Stimulated activated CD4-positive, alpha-beta T cell treated with anti-CD3 and anti-CD28 coated beads, Interleukin-1b, Interleukin-23, amount 100 ng/mL, for 24 hours (primary cell): ENCODE measurements at regions not wholly inside any gene's neighbourhood (a gene's known extent, or its start where the extent isn't known, plus 50 kb on each side); places are given as distances from the start of the nearest gene placed in this dataset.
"Not testable (repeated sequence)": the region's sequence is repeated elsewhere in the genome, so short reads cannot be mapped to it uniquely, and the experiment has no call there.

Experiments used
- DNase-seq, 4 experiments: peaks; one replicate each; pipeline ENCODE4 v3.0.0-alpha.2; 2020; ENCODE audit warnings: low read depth in 4 of 4, low spot score in 1 of 4

DNA sequence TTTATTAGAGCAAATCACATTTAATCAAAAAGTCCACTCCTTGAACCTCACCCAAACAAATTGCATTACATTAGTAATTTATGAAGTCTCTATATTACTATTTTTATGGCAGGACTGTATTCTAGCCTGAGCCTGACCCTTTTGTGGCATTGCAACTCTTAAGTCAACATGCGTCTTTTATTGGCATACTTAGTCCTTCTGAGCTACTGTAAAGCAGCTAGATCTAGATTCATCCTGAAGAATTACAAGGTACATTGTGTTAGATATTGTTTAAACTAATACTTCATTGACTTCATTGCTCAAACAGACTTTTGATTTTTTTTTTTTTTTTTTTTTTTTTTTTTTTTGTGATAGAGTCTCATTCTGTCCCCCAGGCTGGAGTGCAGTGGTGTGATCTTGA lies 1842.5 kb upstream of the CDH9 start:
- no peak for DNase-seq

GRCh38 chr5:28877050-28877449 lies 1838.7 kb upstream of the CDH9 start:
- no peak for DNase-seq

DNA sequence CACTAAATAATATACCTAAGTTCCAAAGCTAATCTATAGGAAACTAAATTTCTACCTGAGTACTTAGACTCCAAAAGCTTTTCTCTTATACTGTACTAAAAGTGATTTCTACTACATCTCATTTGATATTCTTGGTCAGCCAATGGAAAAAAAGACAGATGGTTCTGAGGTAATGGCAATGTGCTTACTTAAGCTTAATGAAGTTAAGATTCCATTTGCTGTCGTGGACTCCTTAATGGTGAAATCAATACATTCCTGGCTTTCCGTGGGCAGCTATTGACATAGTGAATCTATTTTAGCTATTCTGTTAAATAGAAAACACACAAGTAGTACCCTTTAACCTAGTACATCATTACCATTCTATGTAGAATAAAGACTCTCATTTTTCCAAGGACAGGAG lies 1825.6 kb upstream of the CDH9 start:
- no peak for DNase-seq

DNA sequence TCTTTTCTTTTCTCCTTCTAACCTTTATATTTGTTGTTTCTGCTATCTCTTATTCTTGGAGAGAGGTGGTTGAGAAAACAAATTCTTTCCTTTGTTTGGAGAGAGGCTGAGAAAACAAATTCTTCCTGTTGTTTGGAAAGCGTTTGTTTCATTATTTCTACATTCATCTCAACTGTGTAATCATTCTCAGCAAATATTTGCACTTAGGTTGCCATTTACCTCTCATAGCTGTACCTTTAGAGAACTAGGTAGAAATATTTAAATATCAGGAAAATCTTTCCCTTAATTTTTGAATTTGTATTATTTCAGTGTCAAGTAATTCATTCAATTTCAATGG lies 1824.4 kb upstream of the CDH9 start:
- no peak for DNase-seq

- DNase-seq, result no peak
These were observed 1823.9 kb upstream of the CDH9 start for GRCh38 chr5:28862137-28862859.

- DNase-seq, result no peak
These were observed 1817.2 kb upstream of the CDH9 start for GRCh38 chr5:28855626-28856025.

DNA sequence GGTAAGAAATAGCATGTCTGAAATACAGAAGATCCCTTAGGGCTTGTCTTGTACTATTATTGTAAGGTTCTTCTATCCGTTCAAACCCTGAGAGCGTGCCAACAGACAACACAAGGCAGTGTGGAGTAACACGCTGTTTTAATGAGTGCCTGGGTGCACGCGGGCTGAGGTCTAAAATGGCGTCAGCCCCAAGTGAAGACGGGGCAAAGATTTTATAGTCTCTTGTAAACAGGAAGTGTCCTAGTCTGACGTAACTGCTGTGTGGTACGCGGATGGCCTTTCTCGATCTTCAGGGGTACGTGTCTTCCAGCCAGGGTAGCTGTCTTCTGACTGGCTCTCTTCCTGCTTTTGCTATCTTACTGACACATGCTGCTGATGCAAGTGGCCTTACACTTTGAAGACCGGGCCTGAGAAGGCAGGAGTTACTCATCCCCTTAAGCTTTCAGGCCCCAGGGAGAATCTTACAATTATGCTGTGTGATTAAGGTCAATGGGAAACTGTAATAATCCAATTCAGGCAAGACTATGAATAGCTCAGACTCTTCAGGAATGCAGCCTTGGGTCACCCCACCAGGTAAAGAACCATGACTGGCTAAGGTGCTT lies 1812.0 kb upstream of the CDH9 start:
- DNase-seq, result no peak

DNA sequence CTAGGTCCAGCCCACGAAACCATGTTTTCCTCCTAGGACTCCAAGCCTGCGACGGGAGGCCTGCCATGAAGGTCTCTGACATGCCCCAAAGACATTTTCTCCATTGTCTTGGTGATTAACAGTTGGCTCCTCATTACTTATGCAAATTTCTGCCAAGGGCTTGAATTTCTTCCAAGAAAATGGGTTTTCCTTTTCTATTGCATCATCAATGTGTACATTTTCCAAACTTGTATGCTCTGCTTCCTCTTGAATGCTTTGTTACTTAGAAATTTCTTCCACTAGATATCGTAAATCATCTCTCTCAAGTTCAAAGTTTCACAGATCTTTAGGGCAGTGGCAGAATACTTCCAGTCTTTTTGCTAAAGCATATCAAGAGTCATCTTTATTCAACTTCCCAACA lies 1792.7 kb upstream of the CDH9 start:
- DNase-seq, result no peak

DNA sequence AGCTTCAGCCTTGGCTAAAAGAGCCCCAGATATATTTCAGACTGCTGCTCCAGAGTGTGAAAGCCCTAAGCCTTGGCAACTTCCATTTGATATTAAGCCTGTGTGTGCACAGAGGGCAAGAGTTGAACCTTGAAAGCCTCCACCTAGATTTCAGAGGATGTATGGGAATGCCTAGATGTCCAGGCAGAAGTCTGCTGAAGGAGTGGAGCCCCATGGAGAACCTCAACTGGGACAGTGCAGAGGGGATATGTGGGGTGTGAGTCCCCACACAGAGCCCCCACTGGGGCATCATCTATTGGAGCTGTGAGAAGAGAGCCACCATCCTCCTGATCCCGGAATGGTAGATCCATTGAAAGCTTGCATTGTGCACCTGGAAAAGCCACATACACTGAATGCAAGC lies 1784.8 kb upstream of the CDH9 start:
- no peak for DNase-seq

GRCh38 chr5:28822071-28822470 lies 1783.7 kb upstream of the CDH9 start:
- no peak for DNase-seq

DNA sequence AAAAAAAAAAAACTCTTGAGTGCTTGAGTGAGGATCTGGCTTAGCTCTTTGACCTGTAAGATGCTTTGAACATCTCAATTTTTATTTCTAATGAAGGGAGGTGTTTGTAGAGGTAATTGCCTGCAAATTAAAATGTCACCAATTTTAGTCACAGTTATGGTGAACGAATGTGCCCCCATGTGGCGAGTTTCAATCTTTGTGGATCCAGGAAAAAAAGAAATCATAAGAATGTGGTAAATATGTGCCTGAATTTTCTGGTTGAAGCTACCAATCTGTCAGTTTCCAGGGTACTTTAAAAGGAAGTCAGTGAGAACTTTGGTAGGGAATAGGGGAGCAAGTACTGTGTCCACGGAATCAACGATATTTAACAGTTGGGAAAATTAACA lies 1772.4 kb upstream of the CDH9 start:
- DNase-seq, result no peak

GRCh38 chr5:28809811-28810750 lies 1771.7 kb upstream of the CDH9 start:
- DNase-seq, result no peak

DNA sequence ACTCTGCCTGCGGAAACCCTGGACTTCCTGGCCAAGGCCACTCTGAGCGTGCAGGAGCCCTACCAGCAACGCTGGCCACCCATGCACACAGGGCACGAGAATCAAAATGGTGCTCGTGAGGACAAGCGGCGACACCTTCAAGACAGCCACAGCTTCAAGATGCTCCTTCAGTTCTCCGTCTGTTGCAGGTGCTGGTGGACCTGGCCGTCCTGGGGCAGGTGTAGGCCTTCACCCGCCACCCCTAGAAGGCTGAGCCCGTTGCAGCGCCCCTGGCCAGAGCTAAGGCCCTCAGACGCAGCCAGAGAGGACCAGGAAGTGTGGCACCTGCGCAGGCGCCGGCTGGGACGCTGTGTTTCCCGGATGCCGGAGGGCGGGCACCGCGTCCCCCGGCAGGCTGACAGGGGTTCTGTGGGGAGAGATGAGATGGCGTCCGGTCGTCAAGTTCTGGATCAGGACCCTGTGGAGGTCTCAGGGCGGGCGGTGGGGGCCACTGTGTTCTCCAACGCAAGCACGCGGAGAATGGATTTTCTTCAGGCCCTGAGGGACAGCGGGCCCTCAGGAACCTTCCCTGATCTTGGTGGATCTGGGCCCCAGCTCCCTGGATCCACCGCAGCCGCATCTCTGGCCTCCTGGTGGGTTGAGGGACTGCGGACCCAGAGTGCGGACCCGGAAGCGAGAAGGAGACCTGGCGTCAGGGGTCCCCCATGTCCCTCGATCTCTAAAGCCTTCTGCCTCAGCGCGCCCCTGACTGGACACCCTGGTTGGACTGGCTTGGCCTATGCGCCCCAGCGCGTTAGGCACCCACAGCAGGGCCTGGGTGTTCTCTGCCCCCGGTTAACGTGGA lies 1770.8 kb upstream of the CDH9 start:
- no peak for DNase-seq

DNA sequence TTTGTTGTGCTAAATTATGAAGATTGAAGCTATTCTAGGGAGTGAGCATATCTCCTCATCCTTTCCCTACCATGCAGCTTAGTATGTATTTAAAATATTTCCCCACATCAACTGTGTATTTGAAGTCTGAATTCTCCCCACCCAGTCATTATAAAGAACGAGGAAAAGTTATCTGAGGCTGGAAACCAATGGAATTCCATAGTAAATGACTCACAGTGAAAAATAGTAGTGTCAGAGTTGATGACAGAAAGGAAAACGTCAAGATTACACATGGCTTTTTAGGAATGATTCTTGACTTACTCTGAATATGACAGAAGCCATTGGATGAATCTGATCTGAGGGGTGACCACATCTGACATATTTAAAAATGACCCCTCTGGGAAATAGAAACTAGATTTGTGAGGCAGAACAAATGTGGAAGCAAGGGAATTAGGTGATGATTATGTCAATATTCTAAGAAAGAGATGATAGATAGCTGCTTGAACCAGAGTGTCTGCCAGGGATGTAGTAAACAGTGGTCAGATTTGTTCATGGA lies 1768.9 kb upstream of the CDH9 start:
- no peak for DNase-seq

GRCh38 chr5:28799035-28799434 lies 1760.6 kb upstream of the CDH9 start:
- DNase-seq, result not testable (repeated sequence)

DNA sequence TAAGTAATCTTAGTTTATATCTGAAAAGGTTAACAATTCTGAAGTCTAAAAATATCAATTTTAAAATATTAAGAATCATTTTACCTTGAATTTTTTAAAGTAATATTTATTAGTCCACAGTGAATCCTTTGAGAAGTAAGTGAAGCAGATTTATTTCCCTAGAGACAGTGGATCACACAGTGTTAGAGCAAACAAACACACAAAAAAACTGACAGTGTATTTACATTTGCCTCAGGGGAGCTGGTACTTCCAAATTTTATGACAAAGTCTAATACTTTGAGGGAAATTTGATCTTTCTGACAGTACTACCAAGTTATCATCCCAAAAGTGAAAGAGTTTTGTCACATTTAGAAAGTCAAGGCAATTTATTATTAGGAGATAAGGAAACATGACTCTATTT lies 1750.6 kb upstream of the CDH9 start:
- DNase-seq, result no peak

GRCh38 chr5:28780083-28780692 lies 1741.8 kb upstream of the CDH9 start:
- DNase-seq, result no peak

GRCh38 chr5:28779161-28779754 lies 1740.9 kb upstream of the CDH9 start:
- no peak for DNase-seq

- no peak for DNase-seq
These were observed 1731.9 kb upstream of the CDH9 start for GRCh38 chr5:28770307-28770706.

GRCh38 chr5:28766565-28767158 lies 1728.3 kb upstream of the CDH9 start:
- no peak for DNase-seq
